ENCODE measurements at regions not wholly inside any gene's neighbourhood (a gene's known extent, or its start where the extent isn't known, plus 50 kb on each side); places are given as distances from the start of the nearest gene placed in this dataset.

- no peak for DNase-seq
- H3K27ac Mint-ChIP-seq = no peak overlapping the region
- no peaks in the 10 kb centered on the region for H3K36me3 Mint-ChIP-seq (ENCODE audit: low read depth)
- H3K4me3 Mint-ChIP-seq = no peak overlapping the region
- H3K4me1 Mint-ChIP-seq = peaks cover 6% of the 10 kb centered on the region
- TF ChIP-seq CTCF (IDR thresholded peaks at IDR 0.05) = no peak
- peaks cover 16% of the 10 kb centered on the region for H3K9me3 Mint-ChIP-seq
- peaks cover 7% of the 10 kb centered on the region for H3K27me3 Mint-ChIP-seq (ENCODE audit: low read depth, poor library complexity)
Measured at GRCh38 chr5:2369178-2369577, 382.3 kb downstream of the IRX2 start.

GRCh38 chr5:2366816-2367215 is 384.7 kb downstream of the IRX2 start:
- no peaks in the 10 kb centered on the region for H3K36me3 Mint-ChIP-seq (ENCODE audit: low read depth)
- H3K9me3 Mint-ChIP-seq = peaks cover 31% of the 10 kb centered on the region
- no peak overlapping the region for H3K4me3 Mint-ChIP-seq
- no peak overlapping the region for H3K27ac Mint-ChIP-seq
- DNase-seq = no peak
- H3K27me3 Mint-ChIP-seq (ENCODE audit: low read depth, poor library complexity) = peaks cover 7% of the 10 kb centered on the region
- TF ChIP-seq CTCF (IDR thresholded peaks at IDR 0.05) = no peak
- H3K4me1 Mint-ChIP-seq = peaks cover 2% of the 10 kb centered on the region

- H3K9me3 Mint-ChIP-seq = peaks cover 4% of the 10 kb centered on the region
- peaks cover 18% of the 10 kb centered on the region for H3K27me3 Mint-ChIP-seq (ENCODE audit: low read depth, poor library complexity)
- no peak for DNase-seq
- H3K4me1 Mint-ChIP-seq = no peaks in the 10 kb centered on the region
- no peaks in the 10 kb centered on the region for H3K36me3 Mint-ChIP-seq (ENCODE audit: low read depth)
- TF ChIP-seq CTCF (IDR thresholded peaks at IDR 0.05) = no peak
- H3K4me3 Mint-ChIP-seq = no peak overlapping the region
- H3K27ac Mint-ChIP-seq = no peak overlapping the region
Measured at GRCh38 chr5:2357309-2357708, 394.2 kb downstream of the IRX2 start.

- H3K4me1 Mint-ChIP-seq = no peaks in the 10 kb centered on the region
- TF ChIP-seq CTCF (IDR thresholded peaks at IDR 0.05) = no peak
- no peaks in the 10 kb centered on the region for H3K36me3 Mint-ChIP-seq (ENCODE audit: low read depth)
- no peak overlapping the region for H3K4me3 Mint-ChIP-seq
- H3K9me3 Mint-ChIP-seq = peaks cover 4% of the 10 kb centered on the region
- no peak overlapping the region for H3K27ac Mint-ChIP-seq
- no peak for DNase-seq
- peaks cover 18% of the 10 kb centered on the region for H3K27me3 Mint-ChIP-seq (ENCODE audit: low read depth, poor library complexity)
Measured at GRCh38 chr5:2355859-2356258, 395.6 kb downstream of the IRX2 start.

GRCh38 chr5:2353871-2354440 is 397.5 kb downstream of the IRX2 start:
- no peak overlapping the region for H3K27ac Mint-ChIP-seq
- no peak for TF ChIP-seq CTCF (IDR thresholded peaks at IDR 0.05)
- no peaks in the 10 kb centered on the region for H3K36me3 Mint-ChIP-seq (ENCODE audit: low read depth)
- H3K9me3 Mint-ChIP-seq = peaks cover 8% of the 10 kb centered on the region
- DNase-seq = no peak
- H3K4me1 Mint-ChIP-seq = no peaks in the 10 kb centered on the region
- H3K27me3 Mint-ChIP-seq (ENCODE audit: low read depth, poor library complexity) = peaks cover 12% of the 10 kb centered on the region
- no peak overlapping the region for H3K4me3 Mint-ChIP-seq

- Mint-ChIP-seq H3K4me1 (no peaks in the 10 kb centered on the region), H3K27ac (no peak overlapping the region), H3K9me3 (peaks cover 13% of the 10 kb centered on the region), H3K36me3 (ENCODE audit: low read depth) (no peaks in the 10 kb centered on the region), H3K4me3 (no peak overlapping the region), H3K27me3 (ENCODE audit: low read depth, poor library complexity) (peaks cover 12% of the 10 kb centered on the region)
- no peak for TF ChIP-seq CTCF (IDR thresholded peaks at IDR 0.05)
- no peak for DNase-seq
Measured at GRCh38 chr5:2353211-2353610, 398.3 kb downstream of the IRX2 start.
